Heart left ventricle (tissue), 16 donors: ENCODE measurements at regions not wholly inside any gene's neighbourhood (a gene's known extent, or its start where the extent isn't known, plus 50 kb on each side); places are given as distances from the start of the nearest gene placed in this dataset.

ENCODE experiments used
- ATAC-seq, 4 donors: fragments of 200-7000 bp; cut with Tn5 transposase; one replicate each; pipeline ENCODE4 v1.9.1; 2020 to 2022; ENCODE audit warnings: moderate library complexity in 4 of 4, mild to moderate bottlenecking in 3 of 4, moderate number of reproducible peaks in 1 of 4
- DNase-seq, 5 donors: peaks; one replicate each; pipeline ENCODE4 v3.0.0-alpha.2; 2020
- H3K27ac ChIP-seq, 12 donors: fragments of 200-600 bp; sonication (generic) in 4 of 12; one replicate each; pipeline versions ENCODE4 v1.5.0 to v1.8.0; 2016 to 2022; ENCODE audit warnings: mild to moderate bottlenecking in 2 of 12
- H3K27me3 ChIP-seq, 9 donors: fragments of 200-600 bp; sonication (generic) in 2 of 9; one replicate each; pipeline versions ENCODE4 v1.5.1 to v1.8.0; 2016 to 2022; ENCODE audit warnings: mild to moderate bottlenecking in 3 of 9
- H3K36me3 ChIP-seq, 9 donors: fragments of 200-600 bp; sonication (generic) in 2 of 9; one replicate each; pipeline versions ENCODE4 v1.5.0 to v1.8.0; 2018 to 2022; ENCODE audit warnings: mild to moderate bottlenecking in 2 of 9
- H3K4me1 ChIP-seq, 12 donors: fragments of 200-600 bp; sonication (generic) in 4 of 12; one replicate each; pipeline versions ENCODE4 v1.5.0 to v1.8.0; 2016 to 2022; ENCODE audit warnings: mild to moderate bottlenecking in 3 of 12
- H3K4me3 ChIP-seq, 12 donors: fragments of 200-600 bp; sonication (generic) in 4 of 12; one replicate each; pipeline versions ENCODE4 v1.5.0 to v1.8.0; 2017 to 2022; ENCODE audit warnings: mild to moderate bottlenecking in 9 of 12, moderate library complexity in 4 of 12
- H3K9me3 ChIP-seq, 12 donors: fragments of 200-600 bp; sonication (generic) in 4 of 12; one replicate each; pipeline versions ENCODE4 v1.5.0 to v1.8.0; 2016 to 2022; ENCODE audit warnings: mild to moderate bottlenecking in 1 of 12
- CTCF ChIP-seq, 12 donors: fragments of 200-600 bp; sonication (generic) in 4 of 12; IDR thresholded peaks; one replicate each; pipeline versions ENCODE4 v1.5.0 to v1.8.0; 2018 to 2022; ENCODE audit warnings: antibody characterized with exemption in 12 of 12, mild to moderate bottlenecking in 5 of 12
- POLR2A ChIP-seq, 2 donors: fragments of 450-650 bp; IDR thresholded peaks; one replicate each; pipeline ENCODE4 v1.6.1; 2017; ENCODE audit warnings: antibody characterized with exemption in 2 of 2, mild to moderate bottlenecking in 2 of 2, moderate library complexity in 2 of 2
- WGBS, 4 donors: extraction: QIAGEN DNeasy Blood & Tissue Kit in 2 of 4; methylation state at CpG; one replicate each; pipeline versions ENCODE4 v1.1.5 to v1.1.7; 2013 to 2018; 5-methylcytosine and 5-hydroxymethylcytosine counted together
- intact Hi-C, 10 donors: fragments of 100-400 bp; cut with DNase I; formaldehyde crosslinking; loops; one replicate each; pipeline versions ENCODE4 v1.11.1 to v1.14.2; 2022
- donor health status: ischemic (EF 13 %, LVEDD 7.1; RV severe dilation, severe dysfunction).
- donor health status: healthy with polysubstance abuse.
- donor health status: DM: no; HTN: yes; CAD: no.
- donor health status: DM: no; HTN: no; CAD: no.
- donor health status: ischemic (EF 25% LVEDD 6.9; RV normal size, moderate dysfunction).
- donor health status: ischemic (EF 25% LVEDD 5.7; RV mildly dilated, moderate dysfunction).
- donor health status: healthy.
- donor health status: DM: yes; HTN: yes; CAD: no.
- donor health status: ischemic (EF 35%, LVEDD 5.7; RV mildly dilated, moderate dysfunction).
- donor health status: nonischemic (EF 11% LVEDD 7.7; RV severe dilation, severe dysfunction).
- donor health status: DM: yes; HTN: yes; CAD: no.
- donor health status: PGD.
- donor health status: ischemic (EF 29% LVEDD 5.4; RV normal size, mild dysfunction).
- donor health status: nonischemic (EF 23%, LVEDD 6.1; RV moderate dilation, normal function).

GRCh38 chr4:23332313-23332712, 557.5 kb downstream of the PPARGC1A start:
- no peak for ATAC-seq
- H3K27me3 ChIP-seq: no peaks in the 10 kb centered on the region
- peaks cover 0 to 24% (median 2%) of the 10 kb centered on the region in 12 donors for H3K4me1 ChIP-seq
- no peak overlapping the region for H3K27ac ChIP-seq
- intact Hi-C loops: loop anchor here in 1 of 10 donors (10.0 kb wide), 1 partner anchor 198 kb away; no protein-coding TSS in a partner anchor
- no peak overlapping the region for H3K4me3 ChIP-seq
- DNase-seq: no peak
- WGBS, 4 donors: 69 to 84% (median 70%) methylated on average over 2 of the region's 2 CpGs
- no peaks in the 10 kb centered on the region for H3K36me3 ChIP-seq
- no peaks in the 10 kb centered on the region for H3K9me3 ChIP-seq
- TF ChIP-seq POLR2A (IDR thresholded peaks at IDR 0.05) (no peak), CTCF (IDR thresholded peaks at IDR 0.05) (no peak)

GRCh38 chr4:23327120-23327519, 562.7 kb downstream of the PPARGC1A start:
- no peaks in the 10 kb centered on the region for H3K9me3 ChIP-seq
- no peaks in the 10 kb centered on the region for H3K36me3 ChIP-seq
- intact Hi-C loops: no loop called here
- no peaks in the 10 kb centered on the region for H3K27me3 ChIP-seq
- WGBS, 4 donors: 78 to 91% (median 88%) methylated on average over 1 of the region's 1 CpG
- H3K4me3 ChIP-seq: no peak overlapping the region
- TF ChIP-seq POLR2A (IDR thresholded peaks at IDR 0.05) (no peak), CTCF (IDR thresholded peaks at IDR 0.05) (no peak)
- no peak for DNase-seq
- peaks cover 0 to 5% (median 0%) of the 10 kb centered on the region in 12 donors for H3K4me1 ChIP-seq
- ATAC-seq: no peak
- no peak overlapping the region for H3K27ac ChIP-seq

GRCh38 chr4:23324021-23324690, 565.7 kb downstream of the PPARGC1A start:
- Histone ChIP-seq H3K4me1 (peaks cover 0 to 5% (median 0%) of the 10 kb centered on the region in 12 donors), H3K27me3 (no peaks in the 10 kb centered on the region), H3K36me3 (no peaks in the 10 kb centered on the region), H3K9me3 (no peaks in the 10 kb centered on the region), H3K27ac (no peak overlapping the region), H3K4me3 (no peak overlapping the region)
- TF ChIP-seq POLR2A (IDR thresholded peaks at IDR 0.05) (no peak), CTCF (IDR thresholded peaks at IDR 0.05) (no peak)
- intact Hi-C loops: no loop called here
- WGBS, 4 donors: 36 to 50% (median 46%) methylated on average over 3 of the region's 3 CpGs
- DNase-seq (no peak), ATAC-seq (no peak)

- intact Hi-C loops: no loop called here
- 75 to 87% (median 79%) methylated on average over 1 of the region's 1 CpG for WGBS, 4 donors
- DNase-seq (no peak), ATAC-seq (no peak)
- TF ChIP-seq CTCF (IDR thresholded peaks at IDR 0.05) (no peak), POLR2A (IDR thresholded peaks at IDR 0.05) (no peak)
- peaks cover 0 to 5% (median 0%) of the 10 kb centered on the region in 12 donors for H3K4me1 ChIP-seq
- no peak overlapping the region for H3K4me3 ChIP-seq
- no peak overlapping the region for H3K27ac ChIP-seq
- H3K36me3 ChIP-seq: no peaks in the 10 kb centered on the region
- H3K27me3 ChIP-seq: no peaks in the 10 kb centered on the region
- H3K9me3 ChIP-seq: no peaks in the 10 kb centered on the region
These were observed 566.4 kb downstream of the PPARGC1A start for GRCh38 chr4:23323436-23323835.
